ENCODE measurements at regions not wholly inside any gene's neighbourhood (a gene's known extent, or its start where the extent isn't known, plus 50 kb on each side); places are given as distances from the start of the nearest gene placed in this dataset.

DNA sequence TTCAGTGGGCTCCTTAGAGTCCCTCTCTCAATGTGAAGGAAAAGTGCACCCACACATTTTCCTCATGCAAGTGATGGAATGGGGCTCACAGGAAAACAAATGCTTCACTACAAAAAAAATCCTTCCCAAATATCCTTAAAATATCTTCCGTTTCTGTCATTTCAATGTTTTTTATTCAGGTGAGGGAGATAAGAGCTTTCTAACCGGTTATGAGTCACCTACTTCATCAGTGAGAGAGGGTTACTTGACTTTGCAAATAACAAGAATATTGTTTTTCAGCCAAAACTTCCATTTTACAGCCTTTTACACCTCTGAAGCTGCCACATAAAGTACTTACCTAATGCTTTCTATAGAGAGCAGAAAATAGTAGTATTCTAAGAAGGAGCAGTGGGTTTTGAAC is 98.3 kb upstream of the CD55 start:
- no peak for DNase-seq (ENCODE audit: low read depth)
- POLR2A ChIA-PET, result no interaction called here
- no peak overlapping the region for H3K4me3 ChIP-seq (ENCODE audit: low read depth, low read length)
- TF ChIP-seq, protein P1, sequence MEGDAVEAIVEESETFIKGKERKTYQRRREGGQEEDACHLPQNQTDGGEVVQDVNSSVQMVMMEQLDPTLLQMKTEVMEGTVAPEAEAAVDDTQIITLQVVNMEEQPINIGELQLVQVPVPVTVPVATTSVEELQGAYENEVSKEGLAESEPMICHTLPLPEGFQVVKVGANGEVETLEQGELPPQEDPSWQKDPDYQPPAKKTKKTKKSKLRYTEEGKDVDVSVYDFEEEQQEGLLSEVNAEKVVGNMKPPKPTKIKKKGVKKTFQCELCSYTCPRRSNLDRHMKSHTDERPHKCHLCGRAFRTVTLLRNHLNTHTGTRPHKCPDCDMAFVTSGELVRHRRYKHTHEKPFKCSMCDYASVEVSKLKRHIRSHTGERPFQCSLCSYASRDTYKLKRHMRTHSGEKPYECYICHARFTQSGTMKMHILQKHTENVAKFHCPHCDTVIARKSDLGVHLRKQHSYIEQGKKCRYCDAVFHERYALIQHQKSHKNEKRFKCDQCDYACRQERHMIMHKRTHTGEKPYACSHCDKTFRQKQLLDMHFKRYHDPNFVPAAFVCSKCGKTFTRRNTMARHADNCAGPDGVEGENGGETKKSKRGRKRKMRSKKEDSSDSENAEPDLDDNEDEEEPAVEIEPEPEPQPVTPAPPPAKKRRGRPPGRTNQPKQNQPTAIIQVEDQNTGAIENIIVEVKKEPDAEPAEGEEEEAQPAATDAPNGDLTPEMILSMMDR (IDR thresholded peaks at IDR 0.05; ENCODE audit: insufficient read depth, low read depth, low read length), result no peak
- H3K27me3 ChIP-seq (ENCODE audit: control insufficient read depth, insufficient read depth, low read length), result no peaks in the 10 kb centered on the region
- no peaks in the 10 kb centered on the region for H3K36me3 ChIP-seq (ENCODE audit: control insufficient read depth, insufficient read depth, low read length)
- CTCF ChIA-PET, result no interaction called here

DNA sequence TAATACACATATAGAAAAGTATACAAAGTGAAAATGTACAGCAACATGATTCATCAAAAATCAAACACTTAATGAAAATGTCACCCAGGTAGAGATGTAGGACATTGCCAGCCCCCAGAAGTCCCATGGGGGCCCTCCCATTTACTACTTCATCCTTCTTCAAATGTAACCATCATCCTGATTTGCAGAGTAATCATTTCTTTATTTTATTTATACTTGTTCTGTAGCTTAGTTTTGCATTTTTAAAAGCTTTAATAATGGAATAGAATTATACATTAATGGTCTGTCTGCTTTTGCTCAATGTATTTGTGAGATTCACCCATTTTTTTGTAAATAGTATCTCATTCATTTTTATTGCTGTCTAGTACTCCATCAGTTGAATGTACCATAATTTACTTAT is 96.8 kb upstream of the CD55 start:
- POLR2A ChIA-PET, result no interaction called here
- Histone ChIP-seq H3K4me3 (ENCODE audit: low read depth, low read length) (no peak overlapping the region), H3K27me3 (ENCODE audit: control insufficient read depth, insufficient read depth, low read length) (no peaks in the 10 kb centered on the region), H3K36me3 (ENCODE audit: control insufficient read depth, insufficient read depth, low read length) (no peaks in the 10 kb centered on the region)
- TF ChIP-seq, protein P1 (IDR thresholded peaks at IDR 0.05; ENCODE audit: insufficient read depth, low read depth, low read length), result no peak
- CTCF ChIA-PET, result no interaction called here
- no peak for DNase-seq (ENCODE audit: low read depth)

DNA sequence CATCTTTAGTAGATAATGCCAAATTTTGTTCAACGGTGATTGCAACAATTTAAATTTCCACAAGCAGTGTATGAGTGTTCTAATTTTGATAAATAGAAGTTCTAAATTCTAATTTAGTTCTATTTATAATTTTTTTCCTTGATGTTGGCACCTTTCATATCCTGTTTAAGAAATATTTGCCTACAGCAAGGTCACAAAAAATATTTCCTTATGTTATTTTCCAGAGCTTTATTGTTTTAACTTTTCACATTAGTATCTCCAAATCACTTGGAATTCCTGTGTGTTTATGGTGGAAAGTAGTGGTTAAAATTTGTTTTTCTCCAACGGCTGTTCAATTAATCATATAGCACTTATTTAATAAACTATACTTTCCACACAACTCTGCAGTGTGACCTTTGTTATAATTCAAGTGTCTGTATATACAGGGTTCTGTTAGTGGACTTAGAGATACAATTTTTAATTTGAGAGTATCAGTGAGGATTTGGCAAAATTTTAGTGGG is 94.3 kb upstream of the CD55 start:
- CTCF ChIA-PET, result no interaction called here
- TF ChIP-seq, protein P1 (IDR thresholded peaks at IDR 0.05; ENCODE audit: insufficient read depth, low read depth, low read length), result no peak
- Histone ChIP-seq H3K27me3 (ENCODE audit: control insufficient read depth, insufficient read depth, low read length) (no peaks in the 10 kb centered on the region), H3K4me3 (ENCODE audit: low read depth, low read length) (no peak overlapping the region), H3K36me3 (ENCODE audit: control insufficient read depth, insufficient read depth, low read length) (no peaks in the 10 kb centered on the region)
- DNase-seq (ENCODE audit: low read depth), result no peak
- POLR2A ChIA-PET, result interaction anchor here (0.6 kb wide), 1 partner anchor 10 kb away, joined by 4 read pairs; no protein-coding TSS in a partner anchor

DNA sequence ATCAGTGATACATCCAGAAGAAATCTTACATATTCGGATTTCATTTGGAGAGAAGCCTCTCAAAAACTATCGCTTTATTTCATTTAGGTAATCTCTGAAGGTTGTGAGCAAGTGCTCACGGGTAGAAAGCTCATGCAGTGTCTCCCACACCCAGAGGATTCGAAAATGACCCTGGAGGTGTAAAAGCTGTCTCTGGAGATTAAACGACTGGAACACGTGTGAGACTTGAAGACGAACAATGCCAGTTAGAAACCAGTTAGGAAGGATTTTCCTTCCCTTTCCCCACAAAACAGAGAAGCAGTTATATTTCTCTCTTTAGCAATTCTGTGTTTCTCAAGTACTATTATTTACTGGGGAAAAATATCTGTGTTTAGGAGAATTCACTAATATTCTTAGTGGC is 92.5 kb upstream of the CD55 start:
- ChIA-PET CTCF (no interaction called here), POLR2A (no interaction called here)
- H3K27me3 ChIP-seq (ENCODE audit: control insufficient read depth, insufficient read depth, low read length), result no peaks in the 10 kb centered on the region
- no peaks in the 10 kb centered on the region for H3K36me3 ChIP-seq (ENCODE audit: control insufficient read depth, insufficient read depth, low read length)
- TF ChIP-seq, protein P1 (IDR thresholded peaks at IDR 0.05; ENCODE audit: insufficient read depth, low read depth, low read length), result no peak
- no peak overlapping the region for H3K4me3 ChIP-seq (ENCODE audit: low read depth, low read length)
- DNase-seq (ENCODE audit: low read depth), result no peak

DNA sequence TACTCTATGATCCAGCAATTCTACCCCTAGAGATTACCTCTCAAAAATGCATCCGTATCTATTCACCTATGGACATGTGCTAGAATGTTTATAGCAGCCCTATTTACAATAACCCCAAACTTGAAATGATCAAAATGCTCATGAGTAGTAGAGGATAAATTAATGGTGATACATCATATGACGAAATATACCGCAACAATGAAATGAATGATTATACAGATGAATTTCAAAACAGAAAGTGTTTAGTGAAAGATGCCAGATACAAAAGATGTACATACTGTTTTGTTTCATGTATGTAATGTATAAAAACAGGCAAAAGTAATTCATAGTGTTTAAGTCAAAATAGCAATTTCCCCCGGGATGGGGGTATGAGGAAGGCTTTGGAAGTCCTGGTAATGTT is 91.0 kb upstream of the CD55 start:
- Histone ChIP-seq H3K27me3 (ENCODE audit: control insufficient read depth, insufficient read depth, low read length) (no peaks in the 10 kb centered on the region), H3K4me3 (ENCODE audit: low read depth, low read length) (no peak overlapping the region), H3K36me3 (ENCODE audit: control insufficient read depth, insufficient read depth, low read length) (no peaks in the 10 kb centered on the region)
- CTCF ChIA-PET, result interaction anchor here (0.7 kb wide), 1 partner anchor 61 kb away, joined by 3 read pairs; no protein-coding TSS in a partner anchor
- TF ChIP-seq, protein P1 (IDR thresholded peaks at IDR 0.05; ENCODE audit: insufficient read depth, low read depth, low read length), result no peak
- POLR2A ChIA-PET, result no interaction called here
- DNase-seq (ENCODE audit: low read depth), result no peak
